ENCODE measurements at regions not wholly inside any gene's neighbourhood (a gene's known extent, or its start where the extent isn't known, plus 50 kb on each side); places are given as distances from the start of the nearest gene placed in this dataset.

DNA sequence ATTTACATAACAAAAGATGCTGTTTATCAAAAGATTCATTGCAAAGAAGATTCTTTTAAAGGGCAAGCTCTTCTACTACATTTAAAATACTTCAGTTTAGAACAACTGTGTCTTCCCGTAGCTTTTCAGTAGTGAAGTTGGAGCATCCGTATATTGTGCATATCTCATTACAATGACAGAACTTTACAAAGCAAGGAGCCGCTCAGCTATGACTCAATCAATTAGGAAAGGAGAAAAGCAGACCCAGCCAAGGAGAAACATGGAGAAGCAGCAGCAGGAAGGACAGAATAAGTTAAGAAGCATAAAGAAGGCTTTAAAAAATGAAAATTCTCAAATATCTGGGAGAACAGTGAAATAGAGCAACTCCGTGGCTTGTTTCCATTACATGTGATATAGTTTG lies 132.6 kb upstream of the SMLR1 start:
- no peaks in the 10 kb centered on the region for H3K79me2 ChIP-seq (ENCODE audit: insufficient read depth, low read length)

DNA sequence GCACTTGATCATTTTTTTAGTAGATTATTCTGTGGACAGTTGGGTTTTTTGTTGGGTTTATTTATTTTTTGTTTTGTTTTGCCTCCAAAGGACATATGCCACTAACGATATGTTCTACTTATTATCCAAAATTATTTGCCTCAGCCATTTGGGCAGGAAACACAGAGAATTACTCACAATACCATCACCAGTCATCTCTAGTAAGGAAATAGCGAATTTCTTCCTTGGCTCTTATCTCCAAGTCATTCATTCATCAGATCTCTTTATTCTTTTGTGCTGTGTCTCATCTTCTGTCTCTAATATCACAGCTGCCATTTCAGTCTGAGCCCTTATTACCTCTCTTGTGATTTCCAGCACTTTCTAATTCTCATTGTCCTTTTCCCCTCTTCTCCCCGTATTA lies 130.4 kb upstream of the SMLR1 start:
- no peak for DNase-seq
- Histone ChIP-seq H3K9me3 (ENCODE audit: insufficient read depth, low read length, severe bottlenecking) (no peaks in the 10 kb centered on the region), H3K27ac (ENCODE audit: low read length) (no peak overlapping the region), H3K4me3 (ENCODE audit: low read depth in 1 of 2, low read length in 2 of 2) (no peak overlapping the region), H4K20me1 (ENCODE audit: insufficient read depth, low read length) (no peaks in the 10 kb centered on the region), H3K36me3 (ENCODE audit: insufficient read depth, low read length) (no peaks in the 10 kb centered on the region), H3K27me3 (ENCODE audit: insufficient read depth, low read length, poor library complexity) (no peaks in the 10 kb centered on the region), H3K4me2 (ENCODE audit: insufficient read depth, low read length) (no peak overlapping the region), H2AFZ (ENCODE audit: low read depth, low read length) (no peak overlapping the region), H3K79me2 (ENCODE audit: insufficient read depth, low read length) (no peaks in the 10 kb centered on the region), H3K4me1 (ENCODE audit: insufficient read depth, low read length) (peaks cover 27% of the 10 kb centered on the region), H3K9ac (ENCODE audit: low read depth, low read length) (no peak overlapping the region)
- TF ChIP-seq, protein P1, sequence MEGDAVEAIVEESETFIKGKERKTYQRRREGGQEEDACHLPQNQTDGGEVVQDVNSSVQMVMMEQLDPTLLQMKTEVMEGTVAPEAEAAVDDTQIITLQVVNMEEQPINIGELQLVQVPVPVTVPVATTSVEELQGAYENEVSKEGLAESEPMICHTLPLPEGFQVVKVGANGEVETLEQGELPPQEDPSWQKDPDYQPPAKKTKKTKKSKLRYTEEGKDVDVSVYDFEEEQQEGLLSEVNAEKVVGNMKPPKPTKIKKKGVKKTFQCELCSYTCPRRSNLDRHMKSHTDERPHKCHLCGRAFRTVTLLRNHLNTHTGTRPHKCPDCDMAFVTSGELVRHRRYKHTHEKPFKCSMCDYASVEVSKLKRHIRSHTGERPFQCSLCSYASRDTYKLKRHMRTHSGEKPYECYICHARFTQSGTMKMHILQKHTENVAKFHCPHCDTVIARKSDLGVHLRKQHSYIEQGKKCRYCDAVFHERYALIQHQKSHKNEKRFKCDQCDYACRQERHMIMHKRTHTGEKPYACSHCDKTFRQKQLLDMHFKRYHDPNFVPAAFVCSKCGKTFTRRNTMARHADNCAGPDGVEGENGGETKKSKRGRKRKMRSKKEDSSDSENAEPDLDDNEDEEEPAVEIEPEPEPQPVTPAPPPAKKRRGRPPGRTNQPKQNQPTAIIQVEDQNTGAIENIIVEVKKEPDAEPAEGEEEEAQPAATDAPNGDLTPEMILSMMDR (IDR thresholded peaks at IDR 0.05; ENCODE audit: borderline replicate concordance, extremely low read depth, low read length, poor library complexity, severe bottlenecking) = no peak
- no peak for TF ChIP-seq EZH2 (IDR thresholded peaks at IDR 0.05; ENCODE audit: borderline replicate concordance, low read depth, low read length, severe bottlenecking)
- ATAC-seq (ENCODE audit: insufficient read depth, low read depth) = no peak

More for the DNA sequence above, 132.6 kb upstream of the SMLR1 start:
- ATAC-seq (ENCODE audit: insufficient read depth, low read depth) (no peak), DNase-seq (no peak)
- H2AFZ ChIP-seq (ENCODE audit: low read depth, low read length) = no peak overlapping the region
- H3K9me3 ChIP-seq (ENCODE audit: insufficient read depth, low read length, severe bottlenecking) = no peaks in the 10 kb centered on the region
- H3K4me2 ChIP-seq (ENCODE audit: insufficient read depth, low read length) = no peak overlapping the region
- H3K4me3 ChIP-seq (ENCODE audit: low read depth in 1 of 2, low read length in 2 of 2) = no peak overlapping the region
- no peaks in the 10 kb centered on the region for H3K27me3 ChIP-seq (ENCODE audit: insufficient read depth, low read length, poor library complexity)
- peaks cover 27% of the 10 kb centered on the region for H3K4me1 ChIP-seq (ENCODE audit: insufficient read depth, low read length)
- no peak overlapping the region for H3K9ac ChIP-seq (ENCODE audit: low read depth, low read length)
- TF ChIP-seq, protein P1 (IDR thresholded peaks at IDR 0.05; ENCODE audit: borderline replicate concordance, extremely low read depth, low read length, poor library complexity, severe bottlenecking) = no peak
- no peak for TF ChIP-seq EZH2 (IDR thresholded peaks at IDR 0.05; ENCODE audit: borderline replicate concordance, low read depth, low read length, severe bottlenecking)
- no peak overlapping the region for H3K27ac ChIP-seq (ENCODE audit: low read length)
- H3K36me3 ChIP-seq (ENCODE audit: insufficient read depth, low read length) = no peaks in the 10 kb centered on the region
- H4K20me1 ChIP-seq (ENCODE audit: insufficient read depth, low read length) = no peaks in the 10 kb centered on the region

DNA sequence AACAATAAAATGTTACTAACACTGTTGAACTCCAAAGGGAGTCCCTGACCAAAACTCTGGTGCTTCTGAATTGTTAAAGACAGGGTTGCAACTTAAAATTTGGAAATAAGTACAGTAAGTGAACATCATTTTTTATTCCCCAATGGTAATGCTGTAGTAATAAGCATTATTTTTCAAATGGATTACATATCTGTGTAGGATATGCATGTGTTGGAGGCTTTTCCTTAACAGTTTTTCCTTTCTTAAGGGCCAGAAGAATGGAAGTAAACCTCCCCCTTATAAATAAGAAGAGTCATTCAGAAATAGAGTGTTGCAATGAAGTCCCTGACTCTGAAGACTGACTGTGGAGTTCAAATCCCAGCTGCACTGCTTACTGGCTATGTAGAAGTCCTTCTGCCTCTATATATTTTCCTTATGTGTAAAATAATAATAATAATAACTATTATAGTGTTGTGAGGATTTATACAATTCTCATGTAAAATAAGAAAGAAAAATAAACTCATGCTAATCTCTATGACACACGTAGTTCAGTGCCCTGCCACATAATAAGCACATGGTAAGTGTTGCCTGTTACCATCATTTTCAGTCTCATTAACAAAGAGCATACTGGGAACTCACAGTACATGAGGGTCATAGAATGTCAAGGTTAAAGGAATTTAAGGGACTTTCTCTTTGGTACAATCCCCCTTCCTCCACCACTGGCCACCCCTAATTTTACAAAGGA lies 129.8 kb upstream of the SMLR1 start:
- Histone ChIP-seq H3K79me2 (ENCODE audit: insufficient read depth, low read length) (no peaks in the 10 kb centered on the region), H3K27ac (ENCODE audit: low read length) (peak overlapping the region; percentile 25; the same call in 1 of the 2 replicates), H3K4me1 (ENCODE audit: insufficient read depth, low read length) (peaks cover 27% of the 10 kb centered on the region), H3K36me3 (ENCODE audit: insufficient read depth, low read length) (no peaks in the 10 kb centered on the region), H3K4me3 (ENCODE audit: low read depth in 1 of 2, low read length in 2 of 2) (no peak overlapping the region), H4K20me1 (ENCODE audit: insufficient read depth, low read length) (no peaks in the 10 kb centered on the region), H3K9ac (ENCODE audit: low read depth, low read length) (no peak overlapping the region), H3K9me3 (ENCODE audit: insufficient read depth, low read length, severe bottlenecking) (no peaks in the 10 kb centered on the region), H3K27me3 (ENCODE audit: insufficient read depth, low read length, poor library complexity) (no peaks in the 10 kb centered on the region), H2AFZ (ENCODE audit: low read depth, low read length) (peak overlapping the region; percentile 6; the same call in 1 of the 2 replicates), H3K4me2 (ENCODE audit: insufficient read depth, low read length) (no peak overlapping the region)
- TF ChIP-seq, protein P1 (IDR thresholded peaks at IDR 0.05; ENCODE audit: borderline replicate concordance, extremely low read depth, low read length, poor library complexity, severe bottlenecking) = no peak
- DNase-seq (no peak), ATAC-seq (ENCODE audit: insufficient read depth, low read depth) (peak; percentile 69)
